ENCODE measurements at regions not wholly inside any gene's neighbourhood (a gene's known extent, or its start where the extent isn't known, plus 50 kb on each side); places are given as distances from the start of the nearest gene placed in this dataset.
A peak's percentile ranks its signal among the peaks of the same experiment; 100 is the strongest.

- Histone ChIP-seq H3K4me3 (ENCODE audit: low read depth, low read length) (no peak overlapping the region), H3K9me3 (ENCODE audit: control insufficient read depth, insufficient read depth, low read depth, low read length) (no peaks in the 10 kb centered on the region), H3K27ac (ENCODE audit: extremely low read depth, low read depth, low read length) (no peak overlapping the region), H3K36me3 (ENCODE audit: control insufficient read depth in 2 of 2, insufficient read depth in 1 of 2, low read length in 2 of 2) (no peaks in the 10 kb centered on the region), H3K4me1 (ENCODE audit: control insufficient read depth, insufficient read depth, low read length) (no peaks in the 10 kb centered on the region; the same call in 1 of the 2 replicates)
- POLR2A ChIA-PET = interaction anchor here (0.6 to 0.7 kb wide), 2 partner anchors 219 to 354 kb away, joined by 3 to 5 read pairs; no protein-coding TSS in a partner anchor
- CTCF ChIA-PET = interaction anchor here (0.7 to 2.4 kb wide), 2 partner anchors 103 to 139 kb away, joined by 3 to 7 read pairs; no protein-coding TSS in a partner anchor
- TF ChIP-seq ZNF169 (tag by site-specific recombination; IDR thresholded peaks at IDR 0.05) = no peak
- TF ChIP-seq, protein P1, sequence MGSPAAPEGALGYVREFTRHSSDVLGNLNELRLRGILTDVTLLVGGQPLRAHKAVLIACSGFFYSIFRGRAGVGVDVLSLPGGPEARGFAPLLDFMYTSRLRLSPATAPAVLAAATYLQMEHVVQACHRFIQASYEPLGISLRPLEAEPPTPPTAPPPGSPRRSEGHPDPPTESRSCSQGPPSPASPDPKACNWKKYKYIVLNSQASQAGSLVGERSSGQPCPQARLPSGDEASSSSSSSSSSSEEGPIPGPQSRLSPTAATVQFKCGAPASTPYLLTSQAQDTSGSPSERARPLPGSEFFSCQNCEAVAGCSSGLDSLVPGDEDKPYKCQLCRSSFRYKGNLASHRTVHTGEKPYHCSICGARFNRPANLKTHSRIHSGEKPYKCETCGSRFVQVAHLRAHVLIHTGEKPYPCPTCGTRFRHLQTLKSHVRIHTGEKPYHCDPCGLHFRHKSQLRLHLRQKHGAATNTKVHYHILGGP (tag by site-specific recombination; IDR thresholded peaks at IDR 0.05) = no peak
These were observed 118.7 kb upstream of the KRR1 start for GRCh38 chr12:75630091-75630490.

DNA sequence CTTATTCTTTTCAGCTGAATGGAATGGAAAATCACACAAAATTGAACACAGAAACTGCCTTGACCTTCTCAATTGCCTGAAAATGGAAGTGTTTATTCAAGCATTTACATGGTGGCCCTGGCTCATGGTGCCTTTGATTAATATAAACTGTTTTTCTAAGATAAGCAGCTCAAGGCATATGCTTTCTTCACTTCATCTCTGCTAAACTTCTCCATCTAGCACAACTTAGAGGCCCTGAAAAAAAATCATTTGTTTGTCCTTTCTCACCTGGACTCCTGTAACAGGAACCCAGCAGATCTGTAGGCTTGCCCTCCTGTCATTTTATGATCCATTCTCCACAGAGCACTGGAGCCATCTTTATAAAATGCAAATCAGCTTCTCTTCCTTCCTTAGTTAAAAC is 117.5 kb upstream of the KRR1 start:
- CTCF ChIA-PET = interaction anchor here (0.6 to 2.4 kb wide), 2 partner anchors 102 to 958 kb away, joined by 3 to 7 read pairs; no protein-coding TSS in a partner anchor
- TF ChIP-seq TCF7L2 (IDR thresholded peaks at IDR 0.05; ENCODE audit: borderline replicate concordance, low read depth, low read length) (peak; percentile 22; the same call in 1 of the 2 replicates), GLI2 (tag by site-specific recombination; IDR thresholded peaks at IDR 0.05; ENCODE audit: borderline replicate concordance, low read depth) (no peak), FEZF1 (tag by site-specific recombination; IDR thresholded peaks at IDR 0.05) (peak; percentile 65; the same call in 1 of the 2 replicates)
- POLR2A ChIA-PET = no interaction called here

DNA sequence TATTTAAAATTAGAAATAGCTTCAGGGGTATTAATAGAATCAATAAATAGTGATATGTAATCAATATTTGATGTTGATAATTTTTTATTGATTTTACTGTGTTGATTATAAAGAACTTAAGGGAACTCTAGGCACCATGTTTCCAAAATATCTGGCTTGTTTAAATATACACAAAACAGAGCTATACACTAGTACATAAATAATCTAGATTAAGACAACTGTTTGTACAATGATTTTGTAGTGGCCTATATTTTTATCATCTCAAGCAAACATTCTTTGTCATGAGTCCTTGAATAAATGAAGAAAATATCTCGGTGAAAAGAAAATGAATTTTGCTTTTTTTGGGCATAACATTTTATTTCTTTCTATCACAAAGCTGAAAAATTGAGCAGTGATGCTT is 117.1 kb upstream of the KRR1 start:
- POLR2A ChIA-PET = no interaction called here
- H3K4me1 ChIP-seq (ENCODE audit: control insufficient read depth, insufficient read depth, low read length) = no peaks in the 10 kb centered on the region; the same call in 1 of the 2 replicates
- 0 out of 2 replicates have a peak overlapping the region, but pooled peaks have one; percentile 27 for H3K27ac ChIP-seq (ENCODE audit: extremely low read depth, low read depth, low read length)
- no peaks in the 10 kb centered on the region for H3K36me3 ChIP-seq (ENCODE audit: control insufficient read depth in 2 of 2, insufficient read depth in 1 of 2, low read length in 2 of 2)
- no peaks in the 10 kb centered on the region for H3K9me3 ChIP-seq (ENCODE audit: control insufficient read depth, insufficient read depth, low read depth, low read length)
- CTCF ChIA-PET = interaction anchor here (0.6 to 2.4 kb wide), 2 partner anchors 101 to 959 kb away, joined by 3 to 7 read pairs; no protein-coding TSS in a partner anchor
- no peak overlapping the region for H3K4me3 ChIP-seq (ENCODE audit: low read depth, low read length)
- no peak for TF ChIP-seq ZNF223 (tag by site-specific recombination; IDR thresholded peaks at IDR 0.05)
- no peak for TF ChIP-seq ZSCAN4 (tag by site-specific recombination; IDR thresholded peaks at IDR 0.05)
- TF ChIP-seq ZNF37A (tag by site-specific recombination; IDR thresholded peaks at IDR 0.05) = no peak
- TF ChIP-seq, protein P1 (tag by site-specific recombination; IDR thresholded peaks at IDR 0.05) = no peak
- TF ChIP-seq ATF2 (tag by site-specific recombination; IDR thresholded peaks at IDR 0.05; ENCODE audit: low read depth) = no peak
- TF ChIP-seq ZNF621 (tag by site-specific recombination; IDR thresholded peaks at IDR 0.05) = no peak
- no peak for TF ChIP-seq ZNF274 (IDR thresholded peaks at IDR 0.05; ENCODE audit: low read length)
- no peak for TF ChIP-seq ZNF274 (tag by site-specific recombination; IDR thresholded peaks at IDR 0.05; ENCODE audit: borderline replicate concordance)
- no peak for TF ChIP-seq MZF1 (tag by site-specific recombination; IDR thresholded peaks at IDR 0.05; ENCODE audit: borderline replicate concordance)
- no peak for TF ChIP-seq ZNF624 (tag by site-specific recombination; IDR thresholded peaks at IDR 0.05)
- TF ChIP-seq ZFHX2 (tag by site-specific recombination; conservative IDR thresholded peaks at IDR 0.05) = no peak
- no peak for TF ChIP-seq ZNF571 (tag by site-specific recombination; IDR thresholded peaks at IDR 0.05)
- TF ChIP-seq ZNF169 (tag by site-specific recombination; IDR thresholded peaks at IDR 0.05) = no peak
- TF ChIP-seq ZNF518A (tag by site-specific recombination; conservative IDR thresholded peaks at IDR 0.05; ENCODE audit: low read depth) = no peak
- no peak for TF ChIP-seq SP3 (tag by site-specific recombination; IDR thresholded peaks at IDR 0.05)

More for the DNA sequence above, 117.5 kb upstream of the KRR1 start:
- Histone ChIP-seq H3K27ac (ENCODE audit: extremely low read depth, low read depth, low read length) (0 out of 2 replicates have a peak overlapping the region, but pooled peaks have one; percentile 27), H3K9me3 (ENCODE audit: control insufficient read depth, insufficient read depth, low read depth, low read length) (no peaks in the 10 kb centered on the region), H3K4me1 (ENCODE audit: control insufficient read depth, insufficient read depth, low read length) (no peaks in the 10 kb centered on the region; the same call in 1 of the 2 replicates), H3K36me3 (ENCODE audit: control insufficient read depth in 2 of 2, insufficient read depth in 1 of 2, low read length in 2 of 2) (no peaks in the 10 kb centered on the region), H3K4me3 (ENCODE audit: low read depth, low read length) (no peak overlapping the region)
